ENCODE measurements at regions not wholly inside any gene's neighbourhood (a gene's known extent, or its start where the extent isn't known, plus 50 kb on each side); places are given as distances from the start of the nearest gene placed in this dataset.

GRCh38 chr13:44051918-44052675 is 172.4 kb downstream of the LACC1 start:
- H3K4me1 Mint-ChIP-seq, result peaks cover 13% of the 10 kb centered on the region
- Histone ChIP-seq H3K79me2 (ENCODE audit: insufficient read depth, low read length) (no peaks in the 10 kb centered on the region), H3K27me3 (ENCODE audit: control insufficient read depth in 2 of 2, insufficient read depth in 2 of 2, low read length in 2 of 2) (no peaks in the 10 kb centered on the region), H3K36me3 (replicated peaks in 1 of 2; ENCODE audit: control insufficient read depth in 1 of 2, insufficient read depth in 2 of 2, low read length in 2 of 2) (no peaks in the 10 kb centered on the region), H2AFZ (ENCODE audit: insufficient read depth, low read depth, low read length, poor library complexity, severe bottlenecking) (no peak overlapping the region), H3K9ac (ENCODE audit: insufficient read depth, low read length, poor library complexity, severe bottlenecking) (no peak overlapping the region), H3K4me2 (replicated peaks; ENCODE audit: extremely low read depth, low read length, poor library complexity, severe bottlenecking) (no peak overlapping the region), H3K27ac (ENCODE audit: low read depth in 1 of 2, low read length in 2 of 2) (no peak overlapping the region), H3K4me1 (ENCODE audit: control insufficient read depth in 1 of 2, insufficient read depth in 2 of 2, low read length in 2 of 2) (peaks cover 0 to 2% of the 10 kb centered on the region in 2 donors), H3K4me3 (replicated peaks in 1 of 3; ENCODE audit: low read depth in 2 of 3, low read length in 3 of 3) (no peak overlapping the region), H4K20me1 (ENCODE audit: insufficient read depth, low read length) (no peaks in the 10 kb centered on the region), H3K9me3 (replicated peaks in 1 of 2; ENCODE audit: control insufficient read depth in 1 of 2, insufficient read depth in 1 of 2, low read length in 2 of 2) (no peaks in the 10 kb centered on the region)
- H3K27me3 Mint-ChIP-seq (ENCODE audit: low read depth in 3 of 3), result peaks cover 2 to 4% (median 2%) of the 10 kb centered on the region in 3 donors
- H3K36me3 Mint-ChIP-seq, result no peaks in the 10 kb centered on the region
- DNase-seq, result no peak
- H3K9me3 Mint-ChIP-seq, result no peaks in the 10 kb centered on the region
- intact Hi-C loops (cut with micrococcal nuclease), result loop anchor here in 1 of 2 donors (10.0 kb wide), 1 partner anchor 137 kb away; no protein-coding TSS in a partner anchor
- no peak for TF ChIP-seq CTCF (IDR thresholded peaks at IDR 0.05)
- H3K27ac Mint-ChIP-seq, result no peak overlapping the region
- H3K4me3 Mint-ChIP-seq, result no peak overlapping the region
- 100% methylated on average over 2 of the region's 6 CpGs for WGBS (ENCODE audit: insufficient coverage)

GRCh38 chr13:44052780-44053184 is 173.1 kb downstream of the LACC1 start:
- no peak overlapping the region for H3K27ac ChIP-seq (ENCODE audit: low read depth in 1 of 2, low read length in 2 of 2)
- H4K20me1 ChIP-seq (ENCODE audit: insufficient read depth, low read length), result no peaks in the 10 kb centered on the region
- no peak overlapping the region for H3K27ac Mint-ChIP-seq
- WGBS (ENCODE audit: insufficient coverage), result 92% methylated on average over 9 of the region's 10 CpGs
- H3K4me3 Mint-ChIP-seq, result no peak overlapping the region
- H3K9ac ChIP-seq (ENCODE audit: insufficient read depth, low read length, poor library complexity, severe bottlenecking), result no peak overlapping the region
- no peaks in the 10 kb centered on the region for H3K36me3 ChIP-seq (replicated peaks in 1 of 2; ENCODE audit: control insufficient read depth in 1 of 2, insufficient read depth in 2 of 2, low read length in 2 of 2)
- no peaks in the 10 kb centered on the region for H3K27me3 ChIP-seq (ENCODE audit: control insufficient read depth in 2 of 2, insufficient read depth in 2 of 2, low read length in 2 of 2)
- H3K9me3 ChIP-seq (replicated peaks in 1 of 2; ENCODE audit: control insufficient read depth in 1 of 2, insufficient read depth in 1 of 2, low read length in 2 of 2), result no peaks in the 10 kb centered on the region
- no peak overlapping the region for H3K4me2 ChIP-seq (replicated peaks; ENCODE audit: extremely low read depth, low read length, poor library complexity, severe bottlenecking)
- no peak for DNase-seq
- H3K79me2 ChIP-seq (ENCODE audit: insufficient read depth, low read length), result no peaks in the 10 kb centered on the region
- no peak for TF ChIP-seq CTCF (IDR thresholded peaks at IDR 0.05)
- H2AFZ ChIP-seq (ENCODE audit: insufficient read depth, low read depth, low read length, poor library complexity, severe bottlenecking), result no peak overlapping the region
- peaks cover 2 to 4% (median 2%) of the 10 kb centered on the region in 3 donors for H3K27me3 Mint-ChIP-seq (ENCODE audit: low read depth in 3 of 3)
- intact Hi-C loops (cut with micrococcal nuclease), result loop anchor here in 1 of 2 donors (10.0 kb wide), 1 partner anchor 138 kb away; no protein-coding TSS in a partner anchor
- peaks cover 0 to 2% of the 10 kb centered on the region in 2 donors for H3K4me1 ChIP-seq (ENCODE audit: control insufficient read depth in 1 of 2, insufficient read depth in 2 of 2, low read length in 2 of 2)
- H3K4me3 ChIP-seq (replicated peaks in 1 of 3; ENCODE audit: low read depth in 2 of 3, low read length in 3 of 3), result no peak overlapping the region
- H3K4me1 Mint-ChIP-seq, result peaks cover 13% of the 10 kb centered on the region
- H3K9me3 Mint-ChIP-seq, result no peaks in the 10 kb centered on the region
- H3K36me3 Mint-ChIP-seq, result no peaks in the 10 kb centered on the region
